Prostate gland (tissue), 2 donors: ENCODE measurements at regions not wholly inside any gene's neighbourhood (a gene's known extent, or its start where the extent isn't known, plus 50 kb on each side); places are given as distances from the start of the nearest gene placed in this dataset.

Experiments used
- POLR2A ChIP-seq: fragments of 450-650 bp; IDR thresholded peaks from one replicate; pipeline ENCODE4 v1.6.1; 2016; ENCODE audit warnings: antibody characterized with exemption, mild to moderate bottlenecking
- TF ChIP-seq, protein P1 (sequence below), 4 experiments: fragments of 200-600 bp in 2 of 4; fragments of 450-650 bp in 2 of 4; sonication (generic) in 2 of 4; IDR thresholded peaks; 1 replicate in 3 of 4; 2 replicates in 1 of 4; pipeline ENCODE4 v1.5.1; 2016 to 2019; ENCODE audit warnings: antibody characterized with exemption in 4 of 4, mild to moderate bottlenecking in 2 of 4, moderate library complexity in 2 of 4

DNA sequence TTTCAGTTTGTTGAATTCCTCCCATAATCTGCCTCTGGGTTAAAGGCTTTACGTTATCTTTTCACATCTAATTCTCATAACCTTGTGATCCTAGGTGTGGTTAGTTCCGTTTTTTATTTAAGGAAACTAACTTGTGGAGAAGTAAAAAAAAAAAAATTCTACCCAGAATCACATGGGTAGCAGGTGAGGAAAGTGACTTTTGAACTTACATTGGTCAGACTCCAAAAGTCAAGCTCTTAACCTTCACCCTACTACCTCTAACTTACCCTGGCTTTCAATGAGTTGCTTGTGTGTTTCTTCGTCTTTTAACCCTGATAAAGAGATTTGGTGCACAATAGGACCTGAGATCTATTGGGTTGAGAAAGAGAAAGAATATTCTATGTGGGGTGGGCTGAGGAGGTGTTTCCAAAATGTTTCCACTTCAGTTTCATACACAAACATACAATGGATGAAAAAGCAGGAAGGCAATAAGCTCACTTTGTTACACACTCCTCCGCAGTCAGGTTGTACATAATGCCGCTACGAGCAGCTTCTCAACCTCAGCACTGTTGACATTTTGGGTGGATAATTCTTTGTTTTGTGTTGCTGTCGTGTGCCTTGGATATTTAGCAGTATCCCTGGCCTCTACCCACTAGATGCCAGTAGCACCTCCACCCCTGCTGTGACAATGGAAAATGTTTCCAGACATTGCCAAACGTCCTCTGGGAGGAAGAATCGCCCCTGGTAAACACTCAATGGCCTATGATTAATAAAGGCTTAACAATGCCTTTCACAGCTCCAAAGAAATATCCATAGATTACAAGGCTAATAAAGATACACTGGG, 193.0 kb upstream of the ZNF217 start:
- TF ChIP-seq, protein P1, sequence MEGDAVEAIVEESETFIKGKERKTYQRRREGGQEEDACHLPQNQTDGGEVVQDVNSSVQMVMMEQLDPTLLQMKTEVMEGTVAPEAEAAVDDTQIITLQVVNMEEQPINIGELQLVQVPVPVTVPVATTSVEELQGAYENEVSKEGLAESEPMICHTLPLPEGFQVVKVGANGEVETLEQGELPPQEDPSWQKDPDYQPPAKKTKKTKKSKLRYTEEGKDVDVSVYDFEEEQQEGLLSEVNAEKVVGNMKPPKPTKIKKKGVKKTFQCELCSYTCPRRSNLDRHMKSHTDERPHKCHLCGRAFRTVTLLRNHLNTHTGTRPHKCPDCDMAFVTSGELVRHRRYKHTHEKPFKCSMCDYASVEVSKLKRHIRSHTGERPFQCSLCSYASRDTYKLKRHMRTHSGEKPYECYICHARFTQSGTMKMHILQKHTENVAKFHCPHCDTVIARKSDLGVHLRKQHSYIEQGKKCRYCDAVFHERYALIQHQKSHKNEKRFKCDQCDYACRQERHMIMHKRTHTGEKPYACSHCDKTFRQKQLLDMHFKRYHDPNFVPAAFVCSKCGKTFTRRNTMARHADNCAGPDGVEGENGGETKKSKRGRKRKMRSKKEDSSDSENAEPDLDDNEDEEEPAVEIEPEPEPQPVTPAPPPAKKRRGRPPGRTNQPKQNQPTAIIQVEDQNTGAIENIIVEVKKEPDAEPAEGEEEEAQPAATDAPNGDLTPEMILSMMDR (IDR thresholded peaks at IDR 0.05): peak in 2 of 4 experiments; percentile 4
- TF ChIP-seq POLR2A: no peak
